NB4 (cell line): ENCODE measurements at regions not wholly inside any gene's neighbourhood (a gene's known extent, or its start where the extent isn't known, plus 50 kb on each side); places are given as distances from the start of the nearest gene placed in this dataset.

Experiments used
- DNase-seq: peaks from one replicate; pipeline ENCODE4 v3.0.0; 2010; ENCODE audit warnings: low read depth
- H3K4me3 ChIP-seq: one replicate; pipeline ENCODE4 v1.5.1; 2011; ENCODE audit warnings: mild to moderate bottlenecking, low read depth, low read length, moderate library complexity
- MYC ChIP-seq: IDR thresholded peaks from 2 replicates; pipeline ENCODE4 v1.6.1; 2011; ENCODE audit warnings: low read depth, low read length
- POLR2A ChIP-seq: IDR thresholded peaks from 2 replicates; pipeline ENCODE4 v1.6.1; 2011; ENCODE audit warnings: mild to moderate bottlenecking; ENCODE audit not compliant: insufficient read length; ENCODE audit errors: extremely low read depth
- TF ChIP-seq, protein P1 (sequence below): IDR thresholded peaks from 2 replicates; pipeline ENCODE4 v1.6.1; 2011; ENCODE audit warnings: low read depth, low read length
- TF ChIP-seq, protein P2 (sequence below): IDR thresholded peaks from one replicate; pipeline ENCODE4 v1.5.1; 2012; ENCODE audit warnings: low read depth, low read length

DNA sequence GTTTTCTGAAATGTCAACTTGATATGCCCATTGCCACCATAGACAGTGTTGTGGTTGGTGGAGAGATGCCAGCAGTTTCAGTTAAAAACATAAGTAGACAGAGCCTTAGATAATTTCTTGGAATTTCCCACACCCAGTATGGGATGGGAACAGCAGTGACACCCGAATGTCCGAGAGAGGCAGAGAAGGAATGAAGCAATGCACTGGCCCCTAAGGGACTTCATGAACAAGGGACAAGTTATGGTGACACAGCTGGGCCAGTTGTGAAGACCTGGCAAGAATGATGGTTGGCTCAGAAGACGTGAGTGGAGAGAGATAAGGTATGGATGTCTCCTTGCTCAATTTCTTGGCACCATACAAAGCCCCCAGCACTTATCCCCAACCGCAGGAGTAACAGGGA is 165.2 kb upstream of the APCDD1 start:
- H3K4me3 ChIP-seq: no peak overlapping the region
- DNase-seq: no peak
- no peak for TF ChIP-seq POLR2A
- TF ChIP-seq, protein P1, sequence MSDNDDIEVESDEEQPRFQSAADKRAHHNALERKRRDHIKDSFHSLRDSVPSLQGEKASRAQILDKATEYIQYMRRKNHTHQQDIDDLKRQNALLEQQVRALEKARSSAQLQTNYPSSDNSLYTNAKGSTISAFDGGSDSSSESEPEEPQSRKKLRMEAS: no peak
- TF ChIP-seq, protein P2, sequence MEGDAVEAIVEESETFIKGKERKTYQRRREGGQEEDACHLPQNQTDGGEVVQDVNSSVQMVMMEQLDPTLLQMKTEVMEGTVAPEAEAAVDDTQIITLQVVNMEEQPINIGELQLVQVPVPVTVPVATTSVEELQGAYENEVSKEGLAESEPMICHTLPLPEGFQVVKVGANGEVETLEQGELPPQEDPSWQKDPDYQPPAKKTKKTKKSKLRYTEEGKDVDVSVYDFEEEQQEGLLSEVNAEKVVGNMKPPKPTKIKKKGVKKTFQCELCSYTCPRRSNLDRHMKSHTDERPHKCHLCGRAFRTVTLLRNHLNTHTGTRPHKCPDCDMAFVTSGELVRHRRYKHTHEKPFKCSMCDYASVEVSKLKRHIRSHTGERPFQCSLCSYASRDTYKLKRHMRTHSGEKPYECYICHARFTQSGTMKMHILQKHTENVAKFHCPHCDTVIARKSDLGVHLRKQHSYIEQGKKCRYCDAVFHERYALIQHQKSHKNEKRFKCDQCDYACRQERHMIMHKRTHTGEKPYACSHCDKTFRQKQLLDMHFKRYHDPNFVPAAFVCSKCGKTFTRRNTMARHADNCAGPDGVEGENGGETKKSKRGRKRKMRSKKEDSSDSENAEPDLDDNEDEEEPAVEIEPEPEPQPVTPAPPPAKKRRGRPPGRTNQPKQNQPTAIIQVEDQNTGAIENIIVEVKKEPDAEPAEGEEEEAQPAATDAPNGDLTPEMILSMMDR: no peak

- TF ChIP-seq, protein P1: no peak
- TF ChIP-seq, protein P2: no peak
- TF ChIP-seq POLR2A (no peak), MYC (no peak)
- no peak overlapping the region for H3K4me3 ChIP-seq
- peak; percentile 83 for DNase-seq
These were observed 164.3 kb upstream of the APCDD1 start for GRCh38 chr18:10289951-10290637.

- no peak for TF ChIP-seq POLR2A
- no peak for TF ChIP-seq MYC
- TF ChIP-seq, protein P1: no peak
- no peak for DNase-seq
- no peak overlapping the region for H3K4me3 ChIP-seq
These were observed 163.7 kb upstream of the APCDD1 start for GRCh38 chr18:10290638-10291235.

DNA sequence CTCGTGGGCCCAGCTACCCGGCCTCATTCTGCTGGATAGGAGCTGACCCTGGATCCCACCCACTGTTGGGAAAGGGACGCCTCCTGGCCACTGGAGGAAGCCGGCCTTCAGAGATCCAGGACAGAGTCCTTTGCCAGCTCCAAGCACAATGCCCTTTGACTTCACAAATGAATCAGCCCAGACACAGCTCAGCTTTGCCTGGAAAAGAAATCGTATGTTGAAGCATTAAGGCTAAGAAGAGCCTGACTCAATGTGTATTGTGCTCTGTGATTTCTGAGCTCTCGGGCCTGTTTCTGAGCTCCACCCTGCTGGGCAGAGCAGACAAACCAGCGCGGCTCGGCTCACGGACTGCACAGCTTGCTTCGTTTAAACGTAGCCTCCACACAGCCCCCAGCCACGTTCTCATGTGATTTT is 162.9 kb upstream of the APCDD1 start:
- no peak for TF ChIP-seq POLR2A
- no peak for TF ChIP-seq MYC
- TF ChIP-seq, protein P2: no peak
- TF ChIP-seq, protein P1: no peak
- no peak for DNase-seq
- no peak overlapping the region for H3K4me3 ChIP-seq

DNA sequence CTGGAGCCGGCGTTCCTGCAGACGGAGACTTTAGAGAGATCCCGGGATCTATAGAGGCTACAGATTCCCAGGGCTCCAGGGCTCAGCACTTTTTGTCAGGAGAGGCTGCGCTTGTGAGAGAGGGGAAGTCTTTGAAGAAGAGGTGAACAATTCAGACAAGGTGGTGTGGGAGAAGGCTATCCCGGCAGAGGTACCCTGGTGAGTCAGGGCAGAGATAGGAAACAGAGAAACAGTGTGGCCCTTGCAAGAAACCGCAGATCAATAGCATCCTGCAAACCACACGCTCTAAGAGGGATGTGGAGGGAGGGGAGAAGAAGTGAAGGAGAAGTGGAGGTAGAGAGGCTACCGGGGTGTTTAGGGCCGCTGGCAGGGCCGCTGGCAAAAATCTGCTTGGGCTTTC is 160.5 kb upstream of the APCDD1 start:
- TF ChIP-seq POLR2A: no peak
- TF ChIP-seq, protein P1: no peak
- TF ChIP-seq MYC: no peak
- TF ChIP-seq, protein P2: no peak
- no peak overlapping the region for H3K4me3 ChIP-seq
- DNase-seq: no peak

GRCh38 chr18:10295751-10296150 is 158.7 kb upstream of the APCDD1 start:
- no peak for DNase-seq
- H3K4me3 ChIP-seq: no peak overlapping the region
- TF ChIP-seq MYC (no peak), POLR2A (no peak)
- TF ChIP-seq, protein P2: no peak
- TF ChIP-seq, protein P1: no peak
